ENCODE measurements at regions not wholly inside any gene's neighbourhood (a gene's known extent, or its start where the extent isn't known, plus 50 kb on each side); places are given as distances from the start of the nearest gene placed in this dataset.
"Not testable (repeated sequence)": the region's sequence is repeated elsewhere in the genome, so short reads cannot be mapped to it uniquely, and the experiment has no call there.

DNA sequence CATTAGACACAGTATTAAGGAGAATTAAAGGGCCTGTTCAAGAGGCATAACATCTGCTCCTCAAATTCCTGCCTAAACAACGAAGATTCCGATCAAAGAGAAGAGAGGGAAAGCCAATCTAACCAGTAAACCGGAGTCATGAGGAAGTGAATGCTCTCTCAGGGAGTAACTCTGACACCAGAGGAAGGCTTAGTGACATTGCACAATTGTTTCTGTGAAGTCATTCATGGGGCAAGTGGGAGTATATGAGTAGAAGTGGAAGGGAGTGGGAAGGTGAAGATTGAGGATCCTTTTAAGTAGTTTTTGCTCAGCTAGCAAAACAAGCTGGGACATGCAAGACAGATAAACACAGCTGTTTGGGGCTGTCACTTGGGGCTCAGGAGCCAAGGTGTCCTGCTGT, 136.4 kb upstream of the FAM174A start:
- in situ Hi-C loops (cut with MboI; ENCODE audit: low sequenced_read_pairs), result not testable (repeated sequence)

DNA sequence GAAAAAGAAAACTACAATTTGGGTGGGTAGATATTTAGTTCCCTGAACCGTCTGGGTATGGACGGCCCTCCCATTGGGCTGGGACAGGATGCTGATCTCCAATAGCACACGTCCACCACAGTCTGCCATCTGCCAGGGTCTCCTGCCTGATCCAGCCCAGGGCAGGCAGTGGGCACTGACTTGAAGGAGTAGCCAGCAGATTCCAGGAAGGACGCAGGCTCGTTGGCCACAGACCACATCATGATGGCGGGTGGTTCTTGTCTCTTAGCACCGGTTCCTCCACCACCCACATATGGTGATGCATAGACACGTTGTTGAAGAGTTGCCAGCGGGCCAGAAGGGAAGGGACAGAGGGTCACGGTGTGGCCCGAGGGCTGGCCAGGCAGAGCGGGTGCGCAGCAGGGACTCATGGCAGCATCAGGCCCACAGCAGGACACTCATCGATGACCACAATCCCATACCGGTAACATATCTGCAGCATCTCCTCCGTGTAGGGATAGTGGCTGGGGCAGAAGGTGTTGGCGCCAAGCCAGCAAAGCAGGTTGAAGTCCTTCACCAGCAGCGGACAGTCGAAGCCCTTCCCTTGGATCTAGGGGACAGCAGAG, 155.8 kb upstream of the FAM174A start:
- in situ Hi-C loops (cut with MboI; ENCODE audit: low sequenced_read_pairs), result not testable (repeated sequence)

DNA sequence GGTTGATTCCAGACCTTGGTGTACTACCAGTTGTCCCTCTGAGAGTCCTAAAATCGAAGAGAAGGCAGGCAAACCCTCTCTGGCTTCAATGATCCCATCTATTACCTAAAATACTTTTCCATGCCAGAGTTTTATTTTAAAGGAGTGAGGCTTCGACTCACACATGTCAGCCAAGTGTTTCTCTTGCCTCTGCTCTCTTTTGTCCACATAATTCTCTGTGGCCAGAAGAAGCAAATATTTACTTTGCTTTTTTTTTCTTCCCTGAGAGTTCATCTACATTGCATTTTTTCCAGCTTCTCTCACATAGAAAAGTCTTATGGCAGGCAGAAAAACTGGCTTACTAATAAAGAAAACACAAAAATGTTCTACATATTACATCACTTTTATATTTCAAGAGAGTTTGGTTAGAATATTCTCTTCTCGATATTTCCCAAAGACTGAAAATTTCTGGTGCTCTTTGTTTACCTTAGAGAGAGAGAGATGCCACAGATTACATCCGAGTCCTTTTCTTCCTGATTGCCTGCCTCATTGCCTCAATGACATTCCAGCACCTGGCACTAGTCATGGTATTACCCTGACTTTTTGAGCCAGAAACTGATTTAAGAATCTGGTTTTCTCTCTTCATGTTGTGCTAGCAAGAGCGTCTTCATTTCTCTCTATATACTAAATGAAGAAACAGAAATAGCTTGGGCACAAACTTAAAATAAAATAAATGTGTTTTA, 170.3 kb upstream of the FAM174A start:
- in situ Hi-C loops (cut with MboI; ENCODE audit: low sequenced_read_pairs), result not testable (repeated sequence)

DNA sequence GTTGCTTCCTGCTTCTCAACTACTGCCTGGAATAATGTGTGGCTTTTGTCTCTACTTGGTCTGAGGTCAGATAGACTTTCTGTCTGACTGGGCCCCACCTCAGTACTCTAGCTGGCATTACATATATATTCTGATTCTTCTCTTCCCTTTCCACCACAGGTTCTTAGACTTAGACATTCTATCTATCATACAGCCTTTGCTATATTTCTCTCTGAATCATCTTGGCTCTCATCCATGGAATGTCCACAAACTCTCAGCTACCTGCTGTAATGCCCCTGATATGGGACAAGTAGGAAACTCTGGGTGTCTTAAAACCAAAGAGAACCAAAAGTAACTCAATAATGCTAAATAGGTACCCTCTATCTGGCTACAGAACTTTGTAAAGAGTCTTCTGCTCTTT, 170.8 kb upstream of the FAM174A start:
- in situ Hi-C loops (cut with MboI; ENCODE audit: low sequenced_read_pairs), result not testable (repeated sequence)

DNA sequence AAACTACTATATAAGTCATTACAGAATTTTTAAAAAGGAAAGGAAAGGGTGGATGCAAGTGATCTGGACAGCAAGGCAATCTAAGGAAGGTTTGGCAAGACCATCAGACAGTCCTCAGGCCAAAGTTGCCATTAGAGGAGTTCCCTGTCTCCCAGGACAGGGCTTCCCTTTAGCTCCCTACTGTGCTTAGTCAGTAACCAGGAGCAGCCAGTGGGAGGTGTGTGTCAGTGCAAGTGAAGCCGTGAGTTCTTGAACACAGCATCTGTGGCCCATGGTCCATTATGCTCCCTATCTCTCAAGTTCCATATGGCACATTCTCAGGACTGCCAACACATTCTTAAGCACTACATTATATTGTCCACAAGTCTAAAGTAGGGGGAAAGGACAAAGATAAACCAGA, 175.2 kb upstream of the FAM174A start:
- in situ Hi-C loops (cut with MboI; ENCODE audit: low sequenced_read_pairs), result not testable (repeated sequence)

DNA sequence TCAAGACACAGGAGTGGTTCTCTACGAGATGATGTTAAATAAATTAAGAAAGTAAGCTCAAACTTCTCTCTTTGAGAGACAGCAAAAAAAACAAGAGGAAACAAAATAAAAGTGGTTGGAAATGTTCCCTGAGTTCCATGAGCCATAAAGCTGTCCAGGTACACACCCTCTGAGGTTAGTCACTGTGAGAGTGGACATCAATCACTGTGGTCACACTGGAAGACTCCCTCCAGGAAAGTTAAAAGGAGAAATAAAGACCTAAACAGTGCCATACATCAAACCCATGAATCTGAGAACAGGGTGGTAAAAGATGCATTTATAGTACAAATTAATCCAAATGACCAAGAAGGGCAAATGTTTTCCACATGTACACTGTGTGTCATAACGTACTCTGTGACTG, 188.9 kb upstream of the FAM174A start:
- in situ Hi-C loops (cut with MboI; ENCODE audit: low sequenced_read_pairs), result not testable (repeated sequence)

DNA sequence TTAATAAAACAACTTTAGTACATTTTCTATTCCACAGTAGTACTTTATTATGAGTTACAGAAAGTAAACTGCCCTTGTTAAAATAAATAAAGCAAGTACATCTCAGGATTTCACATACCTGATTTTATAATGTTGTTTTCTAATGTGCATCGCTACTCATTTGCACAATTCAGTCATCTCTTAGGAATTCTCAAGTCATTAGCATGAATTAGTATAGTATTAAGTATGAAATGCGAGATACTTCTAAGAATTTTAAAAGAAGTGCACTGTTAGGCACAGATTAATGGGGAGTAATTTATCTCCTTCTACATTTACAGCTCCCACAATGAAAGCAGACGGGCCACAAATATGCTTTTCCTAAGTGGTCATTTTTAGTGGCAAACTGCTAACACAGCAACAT, 193.7 kb upstream of the FAM174A start:
- in situ Hi-C loops (cut with MboI; ENCODE audit: low sequenced_read_pairs), result not testable (repeated sequence)

DNA sequence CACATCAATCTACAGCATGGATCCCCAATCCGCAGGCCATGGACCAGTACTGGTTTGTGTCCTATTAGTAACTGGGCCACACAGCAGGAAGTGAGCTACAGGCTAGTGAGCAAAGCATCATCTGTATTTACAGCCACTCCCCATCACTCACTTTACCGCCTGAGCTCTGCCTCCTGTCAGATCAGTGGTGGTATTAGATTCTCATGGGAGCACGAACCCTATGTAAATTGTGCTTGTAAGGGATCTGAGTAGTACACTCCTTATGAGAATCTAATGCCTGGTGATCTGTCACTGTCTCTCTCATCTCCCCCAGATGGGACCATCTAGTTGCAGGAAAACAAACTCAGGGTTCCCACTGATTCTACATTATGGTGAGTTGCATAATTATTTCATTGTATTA, 212.7 kb upstream of the FAM174A start:
- in situ Hi-C loops (cut with MboI; ENCODE audit: low sequenced_read_pairs), result no loop called here

DNA sequence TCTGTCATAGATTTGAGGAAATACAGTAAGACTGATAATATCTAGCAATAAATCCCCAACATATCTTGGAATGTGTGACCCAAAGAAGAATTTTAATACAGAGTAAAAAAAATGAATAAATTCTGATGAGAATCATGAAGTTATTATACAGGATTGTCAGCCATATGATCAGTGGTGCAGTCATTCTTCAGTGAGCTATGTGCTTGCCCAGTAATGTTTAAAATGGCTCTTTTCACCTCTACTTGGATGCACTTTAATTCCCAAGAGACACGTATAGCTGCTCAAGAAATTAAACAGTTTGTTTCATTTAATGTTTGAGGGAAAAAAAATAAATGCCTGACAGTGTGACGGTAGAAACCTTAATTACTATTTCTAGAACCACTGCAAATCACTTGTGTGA, 215.3 kb upstream of the FAM174A start:
- in situ Hi-C loops (cut with MboI; ENCODE audit: low sequenced_read_pairs), result no loop called here

DNA sequence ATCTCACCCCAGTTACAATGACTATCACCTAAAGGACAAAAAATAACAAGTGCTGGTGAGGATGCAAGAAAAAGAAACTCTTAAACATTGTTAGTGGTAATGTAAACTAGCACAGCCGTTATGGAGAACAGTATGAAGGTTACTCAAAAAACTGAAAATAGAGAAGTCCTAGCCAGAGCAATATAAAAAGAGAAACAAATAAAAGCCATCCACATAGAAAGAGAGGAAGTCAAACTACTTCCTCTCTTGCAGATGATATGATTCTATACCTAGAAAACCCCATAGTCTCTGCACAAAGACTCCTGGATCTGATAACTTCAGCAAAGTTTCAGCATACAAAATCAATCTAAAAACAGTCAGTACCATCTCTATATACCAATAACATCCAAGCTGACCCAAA, 221.5 kb upstream of the FAM174A start:
- in situ Hi-C loops (cut with MboI; ENCODE audit: low sequenced_read_pairs), result no loop called here

DNA sequence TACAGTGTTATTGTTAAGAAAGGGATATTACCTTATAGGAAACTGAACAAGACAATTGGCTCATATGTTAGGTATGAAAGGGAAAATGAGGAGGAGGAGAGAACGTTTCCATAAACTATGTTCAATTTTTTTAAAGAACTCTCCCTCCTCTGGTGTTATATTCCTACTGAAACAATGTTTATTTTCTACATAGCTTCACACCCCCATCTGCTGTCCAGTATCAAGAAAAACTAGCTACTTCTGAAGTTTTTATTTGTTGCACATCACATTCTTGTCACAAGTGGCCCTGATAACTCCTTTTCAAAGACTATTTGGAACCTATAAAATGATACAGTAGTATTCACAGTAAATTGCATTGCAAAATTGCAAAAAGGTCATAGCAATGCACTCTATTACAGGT, 223.4 kb upstream of the FAM174A start:
- in situ Hi-C loops (cut with MboI; ENCODE audit: low sequenced_read_pairs), result no loop called here

DNA sequence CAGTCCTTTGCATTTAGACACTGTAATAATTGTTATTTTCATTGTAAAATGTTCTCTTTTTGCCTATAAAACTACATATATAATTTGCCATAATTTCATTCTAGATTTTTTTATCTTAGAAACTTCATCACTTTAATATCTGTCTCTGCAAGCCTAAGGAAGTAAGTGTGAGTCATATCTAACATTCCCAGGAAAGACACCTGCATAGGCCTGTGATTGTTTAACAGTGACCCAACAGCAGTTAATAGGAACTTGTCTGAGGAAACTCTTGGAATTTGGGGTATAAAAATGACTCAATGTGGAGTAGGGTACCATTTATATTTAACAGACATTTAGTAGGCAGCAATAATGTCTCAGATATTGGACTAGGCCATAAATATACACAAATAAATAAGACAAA, 229.2 kb upstream of the FAM174A start:
- in situ Hi-C loops (cut with MboI; ENCODE audit: low sequenced_read_pairs), result no loop called here

DNA sequence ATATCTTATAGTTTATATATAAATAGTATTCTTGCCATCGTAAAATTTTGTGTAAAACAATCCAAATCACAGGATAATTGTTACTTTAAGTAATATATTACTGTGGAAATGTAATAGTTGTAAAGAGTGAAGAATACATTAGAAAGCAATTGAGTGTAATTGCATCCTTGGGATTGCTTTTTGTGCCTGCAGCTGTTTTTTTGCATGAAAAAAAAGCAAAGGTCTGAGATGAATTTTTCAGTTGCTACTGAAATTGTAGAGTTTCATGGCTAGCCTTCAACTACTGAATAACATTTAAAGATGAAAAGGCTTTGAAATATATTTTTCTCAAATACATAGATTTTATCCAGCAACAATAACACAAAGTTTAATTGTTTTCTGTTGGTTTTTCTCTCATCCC, 232.0 kb upstream of the FAM174A start:
- in situ Hi-C loops (cut with MboI; ENCODE audit: low sequenced_read_pairs), result no loop called here

DNA sequence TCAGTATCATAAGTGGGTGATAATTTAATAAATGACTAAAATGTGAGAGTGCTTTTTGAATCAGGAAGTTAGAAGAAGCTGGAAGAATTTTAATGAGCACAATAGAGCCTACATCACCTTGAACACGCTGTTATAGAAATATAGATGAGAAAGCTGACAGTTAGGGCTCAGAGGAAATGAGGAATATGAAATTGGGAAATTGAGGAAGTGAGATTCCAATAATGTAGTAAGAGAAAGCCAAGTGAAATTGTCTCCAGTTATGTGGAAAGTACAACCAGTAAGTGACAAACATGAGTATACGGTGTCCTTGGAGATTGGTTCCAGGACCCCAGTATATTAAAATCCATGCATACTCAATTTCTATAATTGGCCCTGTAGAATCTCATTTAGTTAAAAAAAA, 235.9 kb upstream of the FAM174A start:
- in situ Hi-C loops (cut with MboI; ENCODE audit: low sequenced_read_pairs), result no loop called here

DNA sequence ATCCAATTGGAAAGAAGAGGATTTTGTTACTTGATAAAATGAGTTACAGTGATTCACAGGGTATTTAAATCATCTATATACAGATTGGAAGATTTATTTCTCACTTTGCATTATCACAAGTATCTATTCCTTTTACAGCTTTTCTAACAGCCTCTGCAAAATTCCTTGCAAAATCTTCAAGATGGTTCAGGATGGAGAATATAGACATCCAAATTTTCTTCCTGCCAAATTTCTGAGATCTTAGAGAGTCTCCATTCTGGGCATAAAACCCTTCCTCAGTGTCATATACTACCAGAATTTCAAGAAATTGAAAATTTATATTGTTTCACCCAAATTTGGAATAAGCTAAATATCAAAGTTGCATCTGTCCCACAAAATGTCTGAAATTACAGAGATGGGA, 259.1 kb upstream of the FAM174A start:
- in situ Hi-C loops (cut with MboI; ENCODE audit: low sequenced_read_pairs), result no loop called here

DNA sequence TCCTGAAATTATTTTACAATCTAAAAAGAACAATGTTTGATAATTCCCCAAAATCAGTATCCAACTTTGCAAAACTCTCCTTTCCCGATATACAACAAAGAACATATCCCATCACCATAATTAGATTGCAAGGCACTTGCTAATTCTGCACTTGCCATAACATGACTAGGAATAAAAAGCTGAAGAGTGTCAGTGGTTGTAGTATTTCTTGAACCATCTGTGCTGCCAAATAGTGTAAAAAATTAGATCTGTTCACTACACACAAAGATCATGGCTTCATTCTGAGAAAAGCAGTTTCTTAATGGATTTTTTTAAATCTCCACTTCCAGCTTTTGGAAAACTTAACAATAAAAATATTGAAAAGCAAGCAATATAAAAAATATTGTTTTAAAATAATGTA, 259.5 kb upstream of the FAM174A start:
- in situ Hi-C loops (cut with MboI; ENCODE audit: low sequenced_read_pairs), result no loop called here

DNA sequence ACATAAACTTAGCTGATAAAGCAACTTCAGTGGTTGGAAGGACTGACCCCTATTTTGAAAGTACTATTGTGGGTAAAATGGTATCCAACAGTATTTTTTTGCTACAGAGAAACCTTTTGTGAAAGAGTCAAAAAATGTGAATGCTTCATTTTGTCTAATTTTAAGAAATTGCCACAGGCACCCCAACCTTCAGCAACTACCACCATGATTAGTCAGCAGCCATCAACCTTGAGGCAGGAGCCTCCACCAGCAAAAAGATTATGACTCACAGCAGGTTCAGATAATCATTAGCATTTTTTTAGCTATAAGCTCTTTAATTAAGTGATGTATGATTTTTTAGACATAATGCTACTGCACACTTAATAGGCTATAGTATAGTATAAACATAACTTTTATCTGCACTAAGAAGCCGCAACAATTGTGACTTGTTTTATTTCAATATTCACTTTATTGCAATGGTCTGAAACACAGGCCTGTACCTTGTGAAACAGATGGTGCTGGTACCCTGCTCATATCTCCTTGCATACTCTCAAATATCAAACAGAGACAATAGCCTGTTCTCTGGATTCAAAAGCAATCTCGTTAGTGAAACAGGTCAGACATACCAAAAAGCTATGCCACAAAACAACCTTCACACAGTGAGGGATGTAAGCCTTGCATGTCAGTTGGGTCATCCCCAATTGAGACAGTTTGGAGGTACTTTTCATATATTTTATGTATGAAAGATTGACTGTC, 261.2 kb upstream of the FAM174A start:
- in situ Hi-C loops (cut with MboI; ENCODE audit: low sequenced_read_pairs), result no loop called here

DNA sequence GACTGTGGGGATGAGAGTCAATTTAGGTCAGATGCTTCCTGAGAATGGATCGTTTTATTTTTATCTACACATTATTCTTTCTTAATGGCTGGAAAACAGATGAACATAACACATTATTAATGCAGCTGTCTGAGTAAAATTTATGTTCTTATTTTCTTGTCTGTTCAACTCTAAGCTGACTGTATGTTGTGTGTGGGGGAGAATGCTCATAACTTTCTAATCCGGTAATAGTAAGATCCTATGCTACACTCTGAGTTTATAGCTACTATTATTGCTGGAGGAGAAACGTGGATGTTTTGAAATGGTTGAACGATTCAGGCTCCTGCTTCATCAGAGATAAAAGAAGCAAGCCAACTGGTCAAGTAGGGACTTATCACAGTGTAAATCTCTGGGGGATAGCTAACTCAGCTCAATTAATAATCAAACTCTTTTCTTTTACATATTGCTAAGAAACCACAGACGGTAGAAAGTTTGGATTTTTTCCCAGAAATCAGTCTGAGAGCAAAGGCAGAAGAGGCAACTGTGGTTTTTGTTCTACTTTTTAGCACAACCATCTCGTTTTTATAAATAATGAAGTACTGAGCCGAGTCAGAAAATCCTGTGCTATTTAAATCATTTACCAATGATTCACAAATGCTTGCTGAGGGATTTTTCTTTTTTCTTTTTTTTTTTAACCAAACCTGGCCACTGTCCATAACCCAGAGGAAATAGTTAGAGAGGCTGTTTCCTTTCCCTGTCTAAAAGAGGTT, 265.0 kb upstream of the FAM174A start:
- in situ Hi-C loops (cut with MboI; ENCODE audit: low sequenced_read_pairs), result no loop called here

DNA sequence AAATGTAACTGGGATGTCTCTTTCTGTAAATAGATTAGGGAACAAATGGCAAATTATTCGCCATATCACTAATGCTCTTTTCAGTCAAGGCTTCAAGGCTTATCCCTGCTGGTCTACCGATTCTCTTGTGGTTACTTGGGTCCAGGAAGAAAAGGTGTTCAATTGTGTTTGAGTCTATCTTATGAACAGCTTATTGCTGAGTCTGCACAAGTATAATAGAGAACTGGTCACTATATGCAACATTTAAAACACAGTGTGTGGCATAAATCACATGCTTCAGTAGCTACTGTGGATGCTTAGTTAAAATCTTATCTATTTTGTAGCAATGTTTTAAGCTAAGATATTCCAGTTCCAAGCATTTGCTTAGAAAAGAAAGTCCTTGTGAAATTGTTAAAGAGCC, 274.2 kb upstream of the FAM174A start:
- in situ Hi-C loops (cut with MboI; ENCODE audit: low sequenced_read_pairs), result no loop called here

DNA sequence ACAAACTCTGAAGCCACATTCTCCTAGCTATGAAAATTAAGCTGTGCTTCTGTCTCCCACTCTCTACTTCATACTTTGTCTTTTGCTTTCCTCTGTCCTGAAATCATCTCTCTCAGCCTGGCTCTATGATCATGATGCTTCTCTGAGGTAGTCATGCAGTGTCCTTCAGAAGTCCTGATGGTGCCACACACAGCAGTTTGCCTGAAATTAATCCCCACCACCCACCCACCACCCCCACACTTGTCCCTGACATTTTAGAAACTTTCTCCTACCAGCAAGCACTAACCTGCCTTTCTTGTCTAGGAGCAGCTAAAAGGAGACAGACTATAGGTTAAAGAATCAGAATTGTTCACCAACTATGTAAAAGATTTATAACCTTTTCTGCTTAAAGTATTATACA, 282.2 kb upstream of the FAM174A start:
- in situ Hi-C loops (cut with MboI; ENCODE audit: low sequenced_read_pairs), result no loop called here

DNA sequence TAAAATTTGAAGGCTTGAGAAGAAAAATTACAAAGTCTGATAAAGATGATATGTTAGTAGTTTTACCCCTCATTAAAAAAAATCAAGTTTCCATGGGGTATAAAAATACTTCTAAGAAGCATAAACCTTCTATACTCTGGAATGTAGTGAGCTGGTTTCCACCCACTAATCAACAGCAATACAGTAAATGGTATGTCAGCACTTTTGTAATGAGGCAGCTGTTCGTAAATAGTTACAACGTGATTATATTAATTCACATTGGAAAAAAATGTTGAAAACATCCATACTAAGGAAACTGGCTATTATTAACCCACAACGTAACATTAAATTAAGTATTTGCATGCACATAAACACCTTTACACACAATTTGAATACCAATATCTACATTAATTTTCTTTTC, 283.1 kb upstream of the FAM174A start:
- in situ Hi-C loops (cut with MboI; ENCODE audit: low sequenced_read_pairs), result no loop called here

DNA sequence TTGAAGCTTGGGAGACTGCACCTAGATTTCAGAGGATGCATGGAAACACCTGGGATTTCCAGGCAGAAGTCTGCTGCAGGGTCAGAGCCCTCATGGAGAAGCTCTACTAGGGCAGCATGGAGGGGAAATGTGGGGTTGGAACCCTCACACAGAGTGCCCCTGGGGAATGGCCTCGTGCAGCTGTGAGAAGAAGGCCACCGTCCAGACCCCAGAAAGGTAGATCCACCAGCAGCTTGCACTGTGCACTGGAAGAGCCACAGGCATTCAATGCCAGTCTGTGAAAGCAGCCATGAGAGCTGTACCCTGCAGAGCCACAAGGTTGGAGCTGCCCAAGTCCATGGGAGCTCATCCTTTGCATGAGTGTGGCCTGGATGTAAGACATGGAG, 285.3 kb upstream of the FAM174A start:
- in situ Hi-C loops (cut with MboI; ENCODE audit: low sequenced_read_pairs), result no loop called here

All from HL-60/S4 treated with phorbol 12-myristate 13-acetate at 8.2 ng/mL for 4 days and 3 days (cell line).